ENCODE measurements at regions not wholly inside any gene's neighbourhood (a gene's known extent, or its start where the extent isn't known, plus 50 kb on each side); places are given as distances from the start of the nearest gene placed in this dataset.

- TF ChIP-seq POLR2A (IDR thresholded peaks at IDR 0.05) (no peak), CTCF (IDR thresholded peaks at IDR 0.05) (no peak)
Measured at GRCh38 chr13:106110241-106110855, 425.1 kb downstream of the EFNB2 start.
